ENCODE measurements at regions not wholly inside any gene's neighbourhood (a gene's known extent, or its start where the extent isn't known, plus 50 kb on each side); places are given as distances from the start of the nearest gene placed in this dataset.

DNA sequence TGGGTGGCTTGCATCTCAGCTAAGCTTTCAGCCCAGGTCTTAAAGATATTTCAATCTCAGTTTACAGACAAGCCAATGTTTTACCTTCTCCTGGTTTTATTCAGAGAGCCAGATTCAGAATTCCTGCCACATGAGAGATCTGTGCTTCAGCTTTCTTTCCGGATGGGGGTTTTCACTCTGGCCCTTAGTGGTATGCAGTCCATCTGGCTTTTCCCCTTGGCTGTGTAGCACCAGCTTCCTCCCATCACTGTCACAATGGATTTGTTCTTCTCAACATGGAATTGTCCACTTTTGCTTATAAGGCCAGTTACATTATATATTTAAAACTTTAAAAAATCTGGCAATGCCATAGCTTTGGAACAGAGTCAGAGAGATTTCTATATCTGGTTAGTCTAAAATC, 303.9 kb downstream of the ETS1 start:
- H3K4me3 ChIP-seq (ENCODE audit: low read depth, low read length) = no peak overlapping the region
- no peak for DNase-seq (ENCODE audit: low read depth in 4 of 6, low spot score in 6 of 6)

DNA sequence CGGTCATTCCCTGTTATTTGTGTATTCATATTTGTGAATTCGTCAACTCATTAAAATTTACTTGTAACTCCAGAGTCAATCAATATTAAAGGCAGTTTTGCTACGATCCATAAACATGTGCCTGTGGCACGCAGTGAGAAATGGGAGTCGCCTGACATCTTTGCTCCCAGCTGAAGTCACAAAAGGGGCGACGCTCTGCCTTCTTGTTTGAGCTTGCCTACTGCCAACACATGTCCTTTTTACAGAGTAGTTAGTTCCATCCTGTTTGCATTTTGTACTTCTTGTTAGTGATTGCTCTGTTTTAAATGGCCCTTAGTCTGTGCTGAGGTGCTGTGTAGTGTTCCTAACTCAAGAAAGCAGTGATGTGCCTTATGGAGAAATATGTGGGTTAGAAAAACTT, 305.3 kb downstream of the ETS1 start:
- Histone ChIP-seq H3K9me3 (ENCODE audit: control insufficient read depth, insufficient read depth, low read length) (no peaks in the 10 kb centered on the region), H3K4me1 (ENCODE audit: control insufficient read depth, insufficient read depth, low read length) (no peaks in the 10 kb centered on the region), H3K36me3 (ENCODE audit: control insufficient read depth, insufficient read depth, low read length) (no peaks in the 10 kb centered on the region), H3K27ac (ENCODE audit: low read depth, low read length) (no peak overlapping the region), H3K4me3 (ENCODE audit: low read depth, low read length) (no peak overlapping the region), H3K27me3 (ENCODE audit: control insufficient read depth, insufficient read depth, low read length) (no peaks in the 10 kb centered on the region)
- no peak for DNase-seq (ENCODE audit: low read depth in 4 of 6, low spot score in 6 of 6)
- 69% methylated on average over 5 of the region's 7 CpGs for WGBS (ENCODE audit: insufficient coverage)

More for the DNA sequence above, 303.9 kb downstream of the ETS1 start:
- Histone ChIP-seq H3K4me1 (ENCODE audit: control insufficient read depth, insufficient read depth, low read length) (no peaks in the 10 kb centered on the region), H3K36me3 (ENCODE audit: control insufficient read depth, insufficient read depth, low read length) (no peaks in the 10 kb centered on the region), H3K9me3 (ENCODE audit: control insufficient read depth, insufficient read depth, low read length) (no peaks in the 10 kb centered on the region), H3K27me3 (ENCODE audit: control insufficient read depth, insufficient read depth, low read length) (no peaks in the 10 kb centered on the region), H3K27ac (ENCODE audit: low read depth, low read length) (no peak overlapping the region)
- WGBS (ENCODE audit: insufficient coverage) = 100% methylated on average over 1 of the region's 1 CpG

DNA sequence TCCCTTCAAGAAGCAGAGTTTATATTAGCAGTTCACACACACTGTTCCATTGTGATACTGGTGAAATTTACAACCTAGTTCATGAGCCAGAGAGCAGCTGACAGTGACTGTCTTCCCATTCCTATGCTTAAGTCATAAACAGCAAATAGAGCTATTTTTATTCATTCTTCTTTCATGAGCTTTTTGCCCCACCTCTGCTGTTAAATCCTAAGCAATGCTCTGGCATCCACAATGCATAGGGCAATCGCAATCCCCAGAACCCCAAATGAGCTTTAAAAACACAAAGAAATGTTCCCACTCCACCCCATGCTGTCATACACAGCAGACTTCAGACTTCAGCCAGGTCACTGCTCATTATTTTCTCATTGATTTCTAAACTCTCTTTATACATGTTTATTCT, 307.5 kb downstream of the ETS1 start:
- H3K36me3 ChIP-seq (ENCODE audit: control insufficient read depth, insufficient read depth, low read length) = no peaks in the 10 kb centered on the region
- 60% methylated on average over 1 of the region's 1 CpG for WGBS (ENCODE audit: insufficient coverage)
- no peaks in the 10 kb centered on the region for H3K4me1 ChIP-seq (ENCODE audit: control insufficient read depth, insufficient read depth, low read length)
- H3K9me3 ChIP-seq (ENCODE audit: control insufficient read depth, insufficient read depth, low read length) = peaks cover 3% of the 10 kb centered on the region
- H3K27me3 ChIP-seq (ENCODE audit: control insufficient read depth, insufficient read depth, low read length) = no peaks in the 10 kb centered on the region
- H3K4me3 ChIP-seq (ENCODE audit: low read depth, low read length) = no peak overlapping the region
- no peak for DNase-seq (ENCODE audit: low read depth in 4 of 6, low spot score in 6 of 6)
- no peak overlapping the region for H3K27ac ChIP-seq (ENCODE audit: low read depth, low read length)

DNA sequence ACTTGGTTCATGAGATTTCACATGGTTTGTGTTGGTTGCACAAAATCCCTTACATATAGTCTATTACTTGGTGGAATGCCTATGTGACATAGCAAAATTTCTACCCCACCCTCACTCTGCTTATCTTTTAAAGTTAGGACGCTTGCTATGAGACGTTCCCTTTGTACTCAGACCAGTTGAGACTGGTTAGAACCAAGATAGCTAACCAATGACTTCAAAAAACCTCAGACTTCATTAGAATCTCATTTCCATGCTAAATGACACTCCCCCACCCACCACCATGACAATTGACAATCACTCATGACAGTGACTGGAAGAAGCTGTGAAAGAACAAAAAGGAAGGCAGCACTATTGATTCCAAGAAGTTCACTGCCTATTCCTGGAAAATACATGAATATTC, 313.6 kb downstream of the ETS1 start:
- H3K27ac ChIP-seq (ENCODE audit: low read depth, low read length) = no peak overlapping the region
- WGBS (ENCODE audit: insufficient coverage) = no CpG with 5 or more reads among the region's 2 CpGs

DNA sequence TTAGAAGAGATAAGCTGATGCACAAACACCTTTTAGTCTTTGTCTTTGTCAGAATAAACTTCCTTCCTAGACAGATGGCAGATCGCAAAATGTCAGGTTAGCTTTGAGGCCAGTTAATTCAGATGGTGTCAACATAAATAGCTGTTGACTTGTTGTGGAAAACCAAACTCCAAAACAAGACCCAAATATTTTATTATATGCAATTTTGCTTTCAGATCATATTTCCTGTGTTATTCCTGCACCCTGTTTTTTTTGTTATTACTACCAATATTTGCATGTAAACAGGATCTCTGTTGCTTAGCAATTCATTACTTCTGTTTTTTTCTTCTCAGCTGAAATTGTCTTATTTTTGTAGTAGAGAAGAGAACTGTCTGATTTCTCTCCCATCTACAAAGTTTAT, 316.0 kb downstream of the ETS1 start:
- Histone ChIP-seq H3K27ac (ENCODE audit: low read depth, low read length) (no peak overlapping the region), H3K36me3 (ENCODE audit: control insufficient read depth, insufficient read depth, low read length) (no peaks in the 10 kb centered on the region), H3K4me3 (ENCODE audit: low read depth, low read length) (no peak overlapping the region), H3K27me3 (ENCODE audit: control insufficient read depth, insufficient read depth, low read length) (no peaks in the 10 kb centered on the region), H3K9me3 (ENCODE audit: control insufficient read depth, insufficient read depth, low read length) (peaks cover 1% of the 10 kb centered on the region), H3K4me1 (ENCODE audit: control insufficient read depth, insufficient read depth, low read length) (no peaks in the 10 kb centered on the region)
- WGBS (ENCODE audit: insufficient coverage) = no CpG with 5 or more reads among the region's 1 CpG
- no peak for DNase-seq (ENCODE audit: low read depth in 4 of 6, low spot score in 6 of 6)

More for the DNA sequence above, 313.6 kb downstream of the ETS1 start:
- Histone ChIP-seq H3K4me1 (ENCODE audit: control insufficient read depth, insufficient read depth, low read length) (no peaks in the 10 kb centered on the region), H3K9me3 (ENCODE audit: control insufficient read depth, insufficient read depth, low read length) (peaks cover 3% of the 10 kb centered on the region), H3K36me3 (ENCODE audit: control insufficient read depth, insufficient read depth, low read length) (no peaks in the 10 kb centered on the region), H3K4me3 (ENCODE audit: low read depth, low read length) (no peak overlapping the region), H3K27me3 (ENCODE audit: control insufficient read depth, insufficient read depth, low read length) (no peaks in the 10 kb centered on the region)
- no peak for DNase-seq (ENCODE audit: low read depth in 4 of 6, low spot score in 6 of 6)

DNA sequence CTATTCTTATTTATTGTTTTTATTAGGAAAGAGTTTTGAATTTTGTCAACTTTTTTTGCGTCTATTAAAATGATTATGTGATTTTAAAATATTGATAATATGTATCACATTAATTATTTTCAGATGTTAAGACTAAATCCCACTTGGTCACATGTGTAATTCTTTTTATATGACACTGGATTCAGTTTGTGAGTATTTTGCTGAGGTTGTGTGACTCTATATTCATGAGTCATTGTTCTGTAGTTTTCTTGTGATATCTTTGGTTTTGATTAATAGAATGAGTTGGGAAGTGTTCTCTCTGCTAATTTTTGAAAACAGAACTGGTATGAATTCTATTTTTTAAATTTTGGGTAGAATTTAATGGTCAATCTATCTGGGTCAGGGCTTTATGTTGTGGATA, 317.9 kb downstream of the ETS1 start:
- no peak for DNase-seq (ENCODE audit: low read depth in 4 of 6, low spot score in 6 of 6)
- H3K36me3 ChIP-seq (ENCODE audit: control insufficient read depth, insufficient read depth, low read length) = no peaks in the 10 kb centered on the region
- no CpG with 5 or more reads among the region's 1 CpG for WGBS (ENCODE audit: insufficient coverage)
- H3K27ac ChIP-seq (ENCODE audit: low read depth, low read length) = no peak overlapping the region
- no peaks in the 10 kb centered on the region for H3K9me3 ChIP-seq (ENCODE audit: control insufficient read depth, insufficient read depth, low read length)
- H3K4me3 ChIP-seq (ENCODE audit: low read depth, low read length) = no peak overlapping the region
- no peaks in the 10 kb centered on the region for H3K27me3 ChIP-seq (ENCODE audit: control insufficient read depth, insufficient read depth, low read length)
- no peaks in the 10 kb centered on the region for H3K4me1 ChIP-seq (ENCODE audit: control insufficient read depth, insufficient read depth, low read length)

DNA sequence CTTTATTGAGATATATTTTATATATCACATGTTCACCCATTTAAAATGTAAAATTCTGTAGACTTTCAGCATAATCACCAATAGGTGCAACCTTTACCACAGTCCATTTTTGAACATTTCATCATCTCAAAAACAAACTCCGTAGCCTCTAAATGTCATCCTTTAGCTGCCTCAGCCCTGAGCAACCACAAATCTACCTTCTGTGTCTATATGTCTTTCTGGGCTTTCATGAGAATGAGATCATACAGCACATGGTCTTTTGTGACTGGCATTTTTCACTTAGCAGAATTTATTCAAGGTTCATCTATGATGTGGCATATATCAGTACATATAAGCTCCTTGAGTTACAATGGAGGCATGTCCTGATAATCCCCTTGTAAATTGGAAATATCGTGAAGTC, 320.5 kb downstream of the ETS1 start:
- no CpG with 5 or more reads among the region's 2 CpGs for WGBS (ENCODE audit: insufficient coverage)
- Histone ChIP-seq H3K27ac (ENCODE audit: low read depth, low read length) (no peak overlapping the region), H3K4me1 (ENCODE audit: control insufficient read depth, insufficient read depth, low read length) (no peaks in the 10 kb centered on the region), H3K9me3 (ENCODE audit: control insufficient read depth, insufficient read depth, low read length) (no peaks in the 10 kb centered on the region), H3K27me3 (ENCODE audit: control insufficient read depth, insufficient read depth, low read length) (no peaks in the 10 kb centered on the region), H3K36me3 (ENCODE audit: control insufficient read depth, insufficient read depth, low read length) (no peaks in the 10 kb centered on the region), H3K4me3 (ENCODE audit: low read depth, low read length) (no peak overlapping the region)
- DNase-seq (ENCODE audit: low read depth in 4 of 6, low spot score in 6 of 6) = no peak

DNA sequence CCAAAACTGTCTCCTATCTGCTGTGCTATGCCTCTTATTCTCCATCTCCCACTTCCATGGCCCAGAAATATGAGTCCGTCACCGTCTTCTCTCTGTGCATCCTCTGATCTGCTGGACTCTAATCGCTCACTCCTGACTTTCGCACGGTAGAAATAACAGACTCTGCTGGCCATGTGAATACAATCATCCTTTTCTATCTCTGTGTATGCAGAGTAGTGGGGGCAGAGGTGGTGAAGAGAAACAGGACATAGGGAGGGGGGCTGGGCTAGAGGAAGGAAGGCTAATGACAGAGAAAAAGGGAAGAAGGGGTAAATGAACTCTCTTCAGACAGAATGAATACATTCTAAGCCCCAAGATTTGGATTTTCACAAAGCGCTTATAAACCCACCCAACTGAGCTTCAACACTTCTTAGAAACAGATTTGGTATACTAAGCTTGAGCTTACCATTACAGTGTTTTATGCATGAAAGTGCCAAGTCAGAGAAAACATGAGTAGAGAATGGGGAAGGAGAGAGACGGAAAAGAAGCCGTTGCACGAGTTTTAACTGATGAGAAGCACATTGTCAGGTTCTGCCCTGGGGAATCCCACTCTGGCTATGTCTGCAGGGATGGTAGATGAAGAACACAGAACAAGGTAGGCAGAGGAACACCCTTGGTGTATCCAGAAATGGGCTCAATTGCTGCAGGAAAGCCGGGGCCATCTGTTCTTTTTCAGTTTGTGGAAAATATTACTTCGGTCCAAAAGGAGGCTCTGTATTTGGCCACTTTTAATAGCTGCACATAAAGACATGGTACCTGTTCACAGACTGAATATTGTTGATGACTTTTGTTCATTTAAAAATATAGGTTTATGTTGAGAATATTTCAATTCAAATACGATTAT, 324.7 kb downstream of the ETS1 start:
- Histone ChIP-seq H3K9me3 (ENCODE audit: control insufficient read depth, insufficient read depth, low read length) (no peaks in the 10 kb centered on the region), H3K27me3 (ENCODE audit: control insufficient read depth, insufficient read depth, low read length) (no peaks in the 10 kb centered on the region), H3K27ac (ENCODE audit: low read depth, low read length) (no peak overlapping the region), H3K36me3 (ENCODE audit: control insufficient read depth, insufficient read depth, low read length) (no peaks in the 10 kb centered on the region), H3K4me1 (ENCODE audit: control insufficient read depth, insufficient read depth, low read length) (no peaks in the 10 kb centered on the region), H3K4me3 (ENCODE audit: low read depth, low read length) (no peak overlapping the region)
- no peak for DNase-seq (ENCODE audit: low read depth in 4 of 6, low spot score in 6 of 6)
- 80% methylated on average over 6 of the region's 12 CpGs for WGBS (ENCODE audit: insufficient coverage)

DNA sequence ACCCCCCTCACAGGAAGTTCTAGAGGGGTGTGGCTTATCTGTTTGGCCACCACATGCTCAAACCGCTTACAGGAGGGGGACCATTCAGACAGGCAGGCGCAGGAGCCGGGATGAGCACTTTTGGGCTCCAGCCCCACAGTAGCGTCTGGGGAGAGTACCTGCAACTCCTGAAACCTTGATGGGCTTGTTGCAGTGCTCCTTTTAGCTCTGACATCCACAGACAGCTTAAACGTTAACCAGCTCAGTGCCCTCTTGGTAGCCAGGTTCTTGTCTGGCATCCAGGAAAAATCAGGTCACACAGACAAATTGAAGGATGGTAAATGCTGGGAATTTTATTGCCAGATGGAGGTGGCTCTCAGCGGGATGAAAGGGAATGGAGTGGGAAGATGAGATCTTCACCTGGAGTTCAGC, 326.3 kb downstream of the ETS1 start:
- WGBS (ENCODE audit: insufficient coverage) = 89% methylated on average over 5 of the region's 6 CpGs
- Histone ChIP-seq H3K27ac (ENCODE audit: low read depth, low read length) (no peak overlapping the region), H3K4me1 (ENCODE audit: control insufficient read depth, insufficient read depth, low read length) (no peaks in the 10 kb centered on the region), H3K36me3 (ENCODE audit: control insufficient read depth, insufficient read depth, low read length) (no peaks in the 10 kb centered on the region), H3K4me3 (ENCODE audit: low read depth, low read length) (no peak overlapping the region), H3K9me3 (ENCODE audit: control insufficient read depth, insufficient read depth, low read length) (no peaks in the 10 kb centered on the region), H3K27me3 (ENCODE audit: control insufficient read depth, insufficient read depth, low read length) (no peaks in the 10 kb centered on the region)
- DNase-seq (ENCODE audit: low read depth in 4 of 6, low spot score in 6 of 6) = no peak

DNA sequence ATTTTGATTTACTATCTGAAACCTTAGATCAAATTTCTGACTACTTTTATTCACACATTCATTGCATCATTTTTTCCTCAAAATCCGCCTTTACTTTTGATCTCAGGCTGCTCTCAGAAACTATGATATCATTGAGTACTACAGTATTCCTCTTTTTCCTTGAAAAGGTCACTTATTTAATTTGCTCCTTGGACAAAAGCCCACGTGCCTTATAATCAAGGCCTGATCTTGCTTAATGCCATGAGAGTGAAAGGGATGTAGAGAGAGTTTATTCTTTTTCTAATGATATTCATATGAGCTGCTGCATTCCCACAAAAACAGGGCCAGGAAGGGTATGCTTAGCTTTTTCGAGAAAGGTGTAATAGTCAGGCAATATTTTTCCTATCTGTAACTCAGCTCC, 327.0 kb downstream of the ETS1 start:
- no peak for DNase-seq (ENCODE audit: low read depth in 4 of 6, low spot score in 6 of 6)
- WGBS (ENCODE audit: insufficient coverage) = 100% methylated on average over 1 of the region's 3 CpGs
- no peak overlapping the region for H3K4me3 ChIP-seq (ENCODE audit: low read depth, low read length)

More for the DNA sequence above, 327.0 kb downstream of the ETS1 start:
- H3K36me3 ChIP-seq (ENCODE audit: control insufficient read depth, insufficient read depth, low read length) = no peaks in the 10 kb centered on the region
- no peak overlapping the region for H3K27ac ChIP-seq (ENCODE audit: low read depth, low read length)
- no peaks in the 10 kb centered on the region for H3K4me1 ChIP-seq (ENCODE audit: control insufficient read depth, insufficient read depth, low read length)
- no peaks in the 10 kb centered on the region for H3K27me3 ChIP-seq (ENCODE audit: control insufficient read depth, insufficient read depth, low read length)
- H3K9me3 ChIP-seq (ENCODE audit: control insufficient read depth, insufficient read depth, low read length) = no peaks in the 10 kb centered on the region
